HG03342 (cell line): ENCODE measurements at regions not wholly inside any gene's neighbourhood (a gene's known extent, or its start where the extent isn't known, plus 50 kb on each side); places are given as distances from the start of the nearest gene placed in this dataset.

Source experiments
- ATAC-seq: cut with Tn5 transposase; IDR thresholded peaks from one replicate; pipeline ENCODE4 v1.9.1; 2021; ENCODE audit warnings: mild to moderate bottlenecking, moderate library complexity; ENCODE audit not compliant: unreplicated experiment

DNA sequence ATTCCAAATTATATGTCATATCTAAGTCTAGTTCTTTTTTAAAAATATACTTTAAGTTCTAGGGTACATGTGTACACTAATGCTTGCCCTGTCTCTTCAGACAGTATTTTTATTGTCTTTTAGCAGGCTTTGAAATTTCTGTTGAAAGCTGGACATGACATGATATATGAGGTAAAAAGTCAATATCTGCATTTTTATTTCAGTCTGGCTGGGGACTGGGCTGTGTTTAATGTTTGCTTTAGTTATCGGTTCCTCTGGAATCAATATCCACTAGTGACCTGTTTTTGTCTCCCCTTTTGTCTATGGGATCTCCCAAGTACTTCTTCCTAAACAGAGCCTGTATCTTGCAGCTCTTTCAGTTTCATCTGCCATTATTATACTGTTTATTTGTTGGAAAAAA, 786.2 kb upstream of the GJE1 start:
- ATAC-seq = no peak

- no peak for ATAC-seq
Measured at GRCh38 chr6:141337191-141337590, 795.5 kb upstream of the GJE1 start.

- no peak for ATAC-seq
Measured at GRCh38 chr6:141335477-141336273, 797.0 kb upstream of the GJE1 start.

DNA sequence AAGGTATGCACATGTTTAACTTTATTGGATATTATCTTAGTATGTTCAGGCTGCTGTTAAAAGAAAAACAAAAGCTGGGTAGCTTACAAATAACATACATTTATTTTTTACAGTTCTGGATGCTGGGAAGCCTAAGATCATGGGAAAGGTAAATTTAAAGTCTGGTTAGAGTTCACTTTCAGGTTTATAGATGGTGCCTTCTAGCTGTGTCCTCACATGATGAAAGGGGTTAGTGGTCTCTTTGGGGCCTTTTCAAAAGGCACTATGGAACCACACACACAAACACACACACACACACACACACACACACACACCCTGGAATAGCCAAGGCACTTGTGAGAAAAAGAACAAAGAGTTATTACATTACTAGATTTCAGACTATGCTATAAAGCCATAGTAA, 805.8 kb upstream of the GJE1 start:
- ATAC-seq = no peak

DNA sequence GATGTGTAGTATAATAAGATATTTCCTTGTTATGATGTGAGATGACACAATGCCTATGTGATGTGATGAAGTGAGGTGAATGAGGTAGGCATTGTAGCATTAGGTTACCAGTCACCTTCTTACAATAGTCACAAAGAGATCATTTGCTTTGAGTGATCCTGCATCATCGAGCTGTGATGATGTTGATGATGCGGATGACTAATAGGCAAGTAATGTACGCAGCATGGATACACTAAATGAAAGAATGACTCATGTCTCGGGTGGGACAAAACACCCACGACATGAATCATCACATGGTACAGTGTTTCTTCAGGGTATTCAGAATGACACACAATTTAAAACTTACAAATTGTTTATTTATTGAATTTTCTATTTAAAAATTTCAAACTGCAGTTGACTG, 806.3 kb upstream of the GJE1 start:
- ATAC-seq = peak; percentile 65

- no peak for ATAC-seq
Measured at GRCh38 chr6:141321493-141322347, 811.0 kb upstream of the GJE1 start.

DNA sequence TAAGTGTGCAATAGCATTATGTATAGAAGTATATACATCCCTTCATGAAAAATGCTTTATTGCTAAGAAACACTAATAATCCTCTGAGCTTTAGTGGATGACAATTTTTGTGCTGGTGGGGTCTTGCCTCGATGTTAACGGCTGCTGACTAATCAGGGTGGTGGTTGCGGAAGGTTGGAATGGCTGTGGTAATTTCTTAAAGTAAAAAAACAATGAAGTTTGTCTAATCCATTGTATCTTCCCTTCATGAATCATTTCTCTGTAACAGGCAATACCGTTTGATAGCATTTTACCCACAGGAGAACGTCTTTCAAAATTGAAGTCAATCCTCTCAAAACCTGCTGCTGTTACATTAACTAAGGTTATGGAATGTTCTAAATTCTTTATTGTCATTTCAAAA, 816.5 kb upstream of the GJE1 start:
- ATAC-seq = no peak

DNA sequence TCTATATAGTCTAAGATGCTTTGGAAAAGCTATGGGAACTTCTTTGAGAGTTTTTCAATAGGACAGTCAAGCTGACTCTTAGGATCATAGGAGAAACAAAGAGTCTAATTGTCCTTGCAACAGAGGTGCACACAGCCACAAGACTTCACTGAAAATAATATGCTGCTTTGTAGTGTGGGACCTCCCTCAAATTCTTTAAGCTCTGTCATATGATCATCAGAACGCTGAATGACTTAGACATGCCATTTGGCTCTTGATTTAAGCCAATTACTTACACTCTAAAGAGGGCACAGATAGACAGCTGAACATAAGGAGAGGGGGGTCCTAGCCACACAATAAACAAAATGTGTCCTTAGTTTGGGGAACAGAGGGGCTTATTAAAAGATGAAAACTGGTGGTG, 818.7 kb upstream of the GJE1 start:
- ATAC-seq = no peak

GRCh38 chr6:141309295-141309694, 823.4 kb upstream of the GJE1 start:
- no peak for ATAC-seq

DNA sequence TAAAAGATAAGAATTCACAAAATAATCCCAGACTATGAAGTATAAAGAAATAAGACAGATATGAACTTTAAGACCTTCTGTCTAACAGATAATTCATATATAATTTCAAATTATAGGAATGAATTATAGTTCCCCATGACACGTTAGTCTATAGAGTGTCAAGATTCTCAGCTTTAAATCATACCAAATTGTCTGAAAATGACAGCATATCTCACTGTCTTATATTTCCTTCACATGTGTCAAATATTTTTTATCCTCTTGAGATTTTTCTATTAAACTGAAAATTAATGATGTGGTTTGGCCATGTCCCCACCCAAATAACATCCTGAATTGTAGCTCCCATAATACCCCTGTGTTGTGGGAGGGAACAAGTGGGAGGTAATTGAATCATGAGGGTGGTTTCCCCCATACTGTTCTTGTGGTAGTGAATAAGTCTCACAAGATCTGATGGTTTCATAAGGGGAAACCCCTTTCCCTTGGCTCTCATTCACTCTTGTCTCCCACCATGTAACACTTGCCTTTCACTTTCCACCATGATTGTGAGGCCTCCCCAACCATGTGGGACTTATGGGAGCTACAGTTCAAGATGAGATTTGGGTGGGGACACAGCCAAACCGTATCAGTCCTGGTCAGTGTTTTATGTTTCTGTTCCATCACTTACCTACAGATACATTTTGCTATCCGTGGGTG, 825.3 kb upstream of the GJE1 start:
- ATAC-seq = no peak

GRCh38 chr6:141303907-141304306, 828.8 kb upstream of the GJE1 start:
- no peak for ATAC-seq

GRCh38 chr6:141301779-141302178, 830.9 kb upstream of the GJE1 start:
- ATAC-seq = no peak

- no peak for ATAC-seq
Measured at GRCh38 chr6:141290941-141291721, 841.6 kb upstream of the GJE1 start.

GRCh38 chr6:141288947-141289346, 843.8 kb upstream of the GJE1 start:
- no peak for ATAC-seq

GRCh38 chr6:141282263-141282662, 850.5 kb upstream of the GJE1 start:
- ATAC-seq = no peak

GRCh38 chr6:141269684-141270083, 863.0 kb upstream of the GJE1 start:
- ATAC-seq = no peak

DNA sequence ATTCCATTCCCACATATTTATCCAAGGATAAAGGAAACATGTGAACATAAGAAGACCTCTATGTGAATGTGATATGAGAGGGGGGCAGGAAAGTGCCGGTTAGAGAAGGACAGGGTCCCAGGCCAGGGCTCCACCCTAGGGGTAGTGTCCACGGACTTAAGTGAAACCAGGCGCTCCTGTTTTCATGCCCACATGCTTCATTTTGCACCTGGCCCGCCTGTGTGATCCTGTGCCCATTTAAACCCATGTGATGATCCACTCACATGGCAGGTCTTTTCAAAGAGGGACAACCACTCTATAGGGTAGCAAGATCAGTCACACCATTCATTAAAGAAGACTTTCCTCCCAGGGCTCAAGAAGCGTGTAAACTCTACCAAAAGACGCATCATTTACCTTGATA, 865.3 kb upstream of the GJE1 start:
- no peak for ATAC-seq

GRCh38 chr6:141265756-141266623, 866.7 kb upstream of the GJE1 start:
- ATAC-seq = no peak

DNA sequence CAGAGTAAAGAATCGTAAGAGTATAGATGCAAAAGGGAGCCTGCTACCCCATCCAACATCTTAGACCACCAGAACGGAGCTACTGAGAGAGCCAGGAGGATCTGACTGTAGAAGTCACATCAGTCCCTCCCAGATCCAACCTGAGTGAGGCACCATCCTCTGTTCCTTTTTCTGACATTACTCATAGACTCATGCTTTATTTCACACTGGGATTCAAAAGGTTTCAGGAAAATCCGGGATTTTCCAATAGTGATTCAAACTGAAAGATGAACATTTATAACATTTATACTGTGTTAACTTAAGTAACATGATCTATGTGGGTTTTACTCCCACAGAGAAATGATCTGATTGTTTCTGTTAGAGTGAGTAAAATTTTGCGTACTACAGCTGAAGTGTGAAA, 868.6 kb upstream of the GJE1 start:
- no peak for ATAC-seq

DNA sequence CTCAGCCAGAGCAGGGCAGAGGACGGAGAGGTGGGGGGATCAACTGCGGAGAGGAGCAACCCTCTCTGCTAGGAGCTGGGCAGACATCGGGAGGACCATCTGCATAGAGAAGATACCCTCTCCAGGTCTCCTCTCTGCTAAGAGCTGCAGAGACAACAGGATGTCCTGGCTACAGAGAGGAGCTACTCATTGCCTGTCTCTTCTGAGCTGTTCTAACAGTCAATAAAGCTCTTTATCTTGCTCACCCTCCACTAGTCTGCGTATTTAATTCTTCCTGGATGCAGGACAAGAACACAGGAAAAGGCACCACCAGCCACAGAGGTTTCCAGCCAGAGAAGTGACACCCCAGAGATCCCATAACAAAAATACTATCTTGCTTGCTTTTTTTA, 871.1 kb upstream of the GJE1 start:
- no peak for ATAC-seq
